Peyer's patch (tissue), 4 donors: ENCODE measurements at regions not wholly inside any gene's neighbourhood (a gene's known extent, or its start where the extent isn't known, plus 50 kb on each side); places are given as distances from the start of the nearest gene placed in this dataset.

ENCODE experiments used
- DNase-seq, 3 donors: peaks; one replicate each; pipeline ENCODE4 v3.0.0-alpha.2; 2017 to 2019
- H3K27ac ChIP-seq, 4 donors: fragments of 200-600 bp; sonication (generic); one replicate each; pipeline ENCODE4 v1.5.1; 2016 to 2019
- H3K27me3 ChIP-seq, 2 donors: fragments of 200-600 bp; sonication (generic); one replicate each; pipeline ENCODE4 v1.5.1; 2019
- H3K36me3 ChIP-seq, 3 donors: fragments of 200-600 bp; sonication (generic); one replicate each; pipeline ENCODE4 v1.5.1; 2016 to 2019
- H3K4me1 ChIP-seq, 4 donors: fragments of 200-600 bp; sonication (generic); one replicate each; pipeline ENCODE4 v1.5.1; 2016 to 2019
- H3K4me3 ChIP-seq, 4 donors: fragments of 200-600 bp; sonication (generic); 1 replicate in 3 of 4; 2 replicates in 1 of 4; pipeline ENCODE4 v1.5.1; 2016 to 2019; ENCODE audit warnings: mild to moderate bottlenecking in 1 of 4
- H3K9me3 ChIP-seq, 4 donors: fragments of 200-600 bp; sonication (generic); one replicate each; pipeline ENCODE4 v1.5.1; 2016 to 2019; ENCODE audit warnings: mild to moderate bottlenecking in 1 of 4
- CTCF ChIP-seq, 6 experiments: fragments of 450-650 bp in 4 of 6; fragments of 200-600 bp in 2 of 6; sonication (generic) in 1 of 6; IDR thresholded peaks; one replicate each; pipeline ENCODE4 v1.5.1; 2017 to 2019; ENCODE audit warnings: antibody characterized with exemption in 6 of 6, mild to moderate bottlenecking in 3 of 6, moderate library complexity in 1 of 6
- POLR2A ChIP-seq, 2 donors: fragments of 450-650 bp; IDR thresholded peaks; one replicate each; pipeline ENCODE4 v1.5.1; 2017; ENCODE audit warnings: antibody characterized with exemption in 2 of 2, mild to moderate bottlenecking in 2 of 2, moderate library complexity in 2 of 2

DNA sequence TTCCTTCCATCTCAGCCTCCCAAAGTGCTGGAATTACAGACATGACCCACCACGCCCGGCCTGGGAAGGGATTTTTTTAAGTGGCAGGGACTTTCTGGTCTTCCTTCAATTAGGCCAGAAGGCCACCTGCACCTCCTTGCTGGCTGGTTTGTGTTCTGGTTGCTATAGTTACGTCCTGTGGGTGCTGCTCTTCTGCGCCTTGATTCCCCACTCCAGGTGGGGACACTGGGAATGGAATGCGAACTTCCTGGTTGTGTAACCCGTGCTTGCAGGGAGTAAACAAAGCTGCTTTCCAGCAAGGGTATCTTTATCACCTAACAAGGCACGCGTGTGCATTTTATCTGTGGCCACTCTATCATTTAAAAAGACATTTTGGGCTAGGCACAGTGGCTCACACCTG is 117.7 kb downstream of the PLEKHG1 start:
- Histone ChIP-seq H3K27ac (no peak overlapping the region), H3K4me1 (peaks cover 0 to 15% (median 0%) of the 10 kb centered on the region in 4 donors), H3K9me3 (no peaks in the 10 kb centered on the region), H3K4me3 (no peak overlapping the region), H3K36me3 (no peaks in the 10 kb centered on the region), H3K27me3 (no peaks in the 10 kb centered on the region)
- DNase-seq = no peak
- TF ChIP-seq POLR2A (IDR thresholded peaks at IDR 0.05) (no peak), CTCF (IDR thresholded peaks at IDR 0.05) (no peak)

- Histone ChIP-seq H3K4me1 (peaks cover 0 to 7% (median 0%) of the 10 kb centered on the region in 4 donors), H3K36me3 (no peaks in the 10 kb centered on the region), H3K27me3 (no peaks in the 10 kb centered on the region), H3K27ac (no peak overlapping the region), H3K4me3 (no peak overlapping the region), H3K9me3 (no peaks in the 10 kb centered on the region)
- no peak for DNase-seq
- no peak for TF ChIP-seq POLR2A (IDR thresholded peaks at IDR 0.05)
These were observed 119.5 kb downstream of the PLEKHG1 start for GRCh38 chr6:150719099-150719766.

DNA sequence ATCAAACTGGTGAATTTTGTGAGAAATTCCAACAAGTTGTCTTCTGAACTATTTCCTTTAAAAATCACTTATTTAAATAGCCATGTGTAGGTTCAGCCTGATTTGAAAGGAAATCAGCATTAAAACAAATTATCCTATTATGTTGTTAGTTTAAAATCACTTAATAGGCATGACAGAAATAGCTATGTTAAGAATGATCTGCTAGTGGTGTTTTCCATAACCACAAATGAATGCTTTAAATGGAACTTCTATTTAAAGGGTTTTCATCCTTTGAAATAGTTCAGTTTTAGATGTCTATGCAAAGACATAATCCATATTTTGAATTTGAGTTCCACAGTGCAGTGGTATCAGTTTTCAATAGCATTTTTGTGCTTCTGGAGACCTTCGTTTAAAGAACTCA is 120.1 kb downstream of the PLEKHG1 start:
- DNase-seq = no peak
- Histone ChIP-seq H3K4me1 (peaks cover 0 to 7% (median 0%) of the 10 kb centered on the region in 4 donors), H3K4me3 (no peak overlapping the region), H3K36me3 (no peaks in the 10 kb centered on the region), H3K27me3 (no peaks in the 10 kb centered on the region), H3K27ac (no peak overlapping the region), H3K9me3 (no peaks in the 10 kb centered on the region)
- TF ChIP-seq CTCF (IDR thresholded peaks at IDR 0.05) = no peak
- TF ChIP-seq POLR2A (IDR thresholded peaks at IDR 0.05) = no peak

GRCh38 chr6:150720774-150721233 is 121.1 kb downstream of the PLEKHG1 start:
- Histone ChIP-seq H3K9me3 (no peaks in the 10 kb centered on the region), H3K27me3 (no peaks in the 10 kb centered on the region), H3K27ac (no peak overlapping the region), H3K4me3 (no peak overlapping the region), H3K4me1 (peaks cover 0 to 7% (median 0%) of the 10 kb centered on the region in 4 donors), H3K36me3 (no peaks in the 10 kb centered on the region)
- no peak for TF ChIP-seq POLR2A (IDR thresholded peaks at IDR 0.05)
- TF ChIP-seq CTCF (IDR thresholded peaks at IDR 0.05) = peak in 1 of 6 experiments; percentile 10
- peak in 1 of 3 donors; percentile 50 for DNase-seq

DNA sequence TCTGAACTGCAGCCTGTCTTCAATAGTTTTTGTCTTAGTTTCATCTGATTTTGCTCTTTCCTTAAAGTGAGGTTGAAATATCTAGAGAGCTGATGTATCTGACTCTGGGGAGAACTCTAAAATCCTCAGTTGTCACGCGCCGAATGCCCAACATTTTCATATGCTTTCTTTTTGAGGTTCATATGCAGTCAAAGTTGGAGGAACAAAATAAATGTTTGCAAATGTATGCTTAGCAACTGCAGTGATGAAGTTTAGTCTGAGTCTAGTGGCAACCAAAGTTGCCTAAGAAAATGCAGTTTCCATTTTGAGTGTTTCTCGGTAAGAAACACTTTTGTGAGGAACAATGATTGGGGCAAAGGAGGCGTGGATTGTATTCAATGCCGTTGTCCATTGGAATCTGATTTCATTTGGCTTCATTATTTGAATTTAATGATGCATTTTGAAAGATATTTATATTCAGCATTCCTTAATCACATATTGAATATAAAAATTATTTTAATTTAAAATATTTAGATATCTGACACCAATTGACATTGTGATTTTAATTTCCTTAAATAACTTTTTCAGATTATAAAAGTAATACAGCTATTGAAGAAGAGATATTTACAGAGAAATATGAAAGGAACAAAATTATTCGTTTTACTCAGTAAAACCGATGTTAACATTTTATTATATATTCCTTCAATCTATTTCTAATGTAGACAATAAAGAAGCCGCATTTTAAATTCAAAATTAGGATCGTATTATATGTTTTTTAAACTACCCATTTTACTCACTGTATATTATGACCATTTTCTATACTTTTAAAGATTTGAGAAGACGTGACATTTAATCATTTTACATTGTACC is 122.0 kb downstream of the PLEKHG1 start:
- H3K27ac ChIP-seq = no peak overlapping the region
- no peak for DNase-seq
- no peak overlapping the region for H3K4me3 ChIP-seq

More for the DNA sequence above, 122.0 kb downstream of the PLEKHG1 start:
- Histone ChIP-seq H3K9me3 (no peaks in the 10 kb centered on the region), H3K4me1 (peaks cover 0 to 7% (median 0%) of the 10 kb centered on the region in 4 donors), H3K36me3 (no peaks in the 10 kb centered on the region), H3K27me3 (no peaks in the 10 kb centered on the region)
- TF ChIP-seq POLR2A (IDR thresholded peaks at IDR 0.05) (no peak), CTCF (IDR thresholded peaks at IDR 0.05) (no peak)
